ENCODE measurements at regions not wholly inside any gene's neighbourhood (a gene's known extent, or its start where the extent isn't known, plus 50 kb on each side); places are given as distances from the start of the nearest gene placed in this dataset.

- peak; percentile 76 for DNase-seq
These were observed 580.8 kb downstream of the CCDC171 start for GRCh38 chr9:16133556-16134227.

GRCh38 chr9:16134351-16134750, 581.5 kb downstream of the CCDC171 start:
- no peak for DNase-seq

GRCh38 chr9:16135968-16136367, 583.1 kb downstream of the CCDC171 start:
- no peak for DNase-seq

GRCh38 chr9:16136451-16136850, 583.6 kb downstream of the CCDC171 start:
- DNase-seq = peak; percentile 59

GRCh38 chr9:16136961-16137360, 584.1 kb downstream of the CCDC171 start:
- peak; percentile 89 for DNase-seq

- DNase-seq = peak; percentile 83
These were observed 586.0 kb downstream of the CCDC171 start for GRCh38 chr9:16138561-16139491.

- peak; percentile 70 for DNase-seq
These were observed 586.9 kb downstream of the CCDC171 start for GRCh38 chr9:16139774-16140173.

GRCh38 chr9:16143310-16143709, 590.5 kb downstream of the CCDC171 start:
- no peak for DNase-seq

- no peak for DNase-seq
These were observed 591.4 kb downstream of the CCDC171 start for GRCh38 chr9:16143947-16144890.

- DNase-seq = no peak
These were observed 592.5 kb downstream of the CCDC171 start for GRCh38 chr9:16145196-16145950.

- DNase-seq = no peak
These were observed 594.9 kb downstream of the CCDC171 start for GRCh38 chr9:16147726-16148125.

GRCh38 chr9:16150501-16150900, 597.7 kb downstream of the CCDC171 start:
- peak; percentile 40 for DNase-seq

GRCh38 chr9:16150938-16151650, 598.3 kb downstream of the CCDC171 start:
- DNase-seq = no peak

- DNase-seq = peak; percentile 84
These were observed 599.6 kb downstream of the CCDC171 start for GRCh38 chr9:16152276-16153101.

- DNase-seq = no peak
These were observed 600.4 kb downstream of the CCDC171 start for GRCh38 chr9:16153221-16153620.

- DNase-seq = no peak
These were observed 600.9 kb downstream of the CCDC171 start for GRCh38 chr9:16153741-16154140.

GRCh38 chr9:16154521-16155078, 601.8 kb downstream of the CCDC171 start:
- DNase-seq = peak; percentile 72

GRCh38 chr9:16155878-16156277, 603.0 kb downstream of the CCDC171 start:
- no peak for DNase-seq

- DNase-seq = no peak
These were observed 604.4 kb downstream of the CCDC171 start for GRCh38 chr9:16157216-16157615.

GRCh38 chr9:16157651-16158050, 604.8 kb downstream of the CCDC171 start:
- no peak for DNase-seq
